Neural cell (in vitro differentiated cells): ENCODE measurements at regions not wholly inside any gene's neighbourhood (a gene's known extent, or its start where the extent isn't known, plus 50 kb on each side); places are given as distances from the start of the nearest gene placed in this dataset.
A peak's percentile ranks its signal among the peaks of the same experiment; 100 is the strongest.

Source experiments
- H2AFZ ChIP-seq: fragments of 200-600, 300-800 bp; sonication (generic), shearing (Covaris generic); 2 replicates; pipeline ENCODE4 v1.6.0; 2014; ENCODE audit warnings: low read depth, mild to moderate bottlenecking, antibody characterized with exemption, low read length, moderate library complexity
- H3F3A ChIP-seq: fragments of 200-600 bp; shearing (Covaris generic); 2 replicates; pipeline ENCODE4 v1.6.1; 2016; ENCODE audit warnings: mild to moderate bottlenecking, moderate library complexity, mixed read lengths, antibody characterized with exemption, low read length; ENCODE audit not compliant: insufficient read depth, poor library complexity, severe bottlenecking
- H3K27ac ChIP-seq: fragments of 200-600, 300-800 bp; sonication (generic), shearing (Covaris generic); 2 replicates; pipeline ENCODE4 v1.5.1; 2014; ENCODE audit warnings: mild to moderate bottlenecking, low read length, moderate library complexity
- H3K27me3 ChIP-seq: fragments of 300-800, 200-600 bp; sonication (generic), shearing (Covaris generic); 2 replicates; pipeline ENCODE4 v1.6.0; 2014; ENCODE audit warnings: mild to moderate bottlenecking, low read depth, low read length, moderate library complexity; ENCODE audit not compliant: insufficient read depth
- H3K36me3 ChIP-seq: fragments of 300-800, 200-600 bp; sonication (generic), shearing (Covaris generic); 2 replicates; pipeline ENCODE4 v1.5.1; 2014; ENCODE audit warnings: mild to moderate bottlenecking, antibody characterized with exemption, low read length, moderate library complexity; ENCODE audit not compliant: insufficient read depth
- H3K4me2 ChIP-seq: fragments of 300-800, 200-600 bp; sonication (generic), shearing (Covaris generic); 2 replicates; pipeline ENCODE4 v1.6.0; 2014; ENCODE audit warnings: mild to moderate bottlenecking, low read length
- H3K4me3 ChIP-seq: fragments of 300-800, 200-600 bp; sonication (generic), shearing (Covaris generic); 2 replicates; pipeline ENCODE4 v1.5.1; 2014; ENCODE audit warnings: mild to moderate bottlenecking, low read length, moderate library complexity
- H3K79me2 ChIP-seq: fragments of 200-600 bp; shearing (Covaris generic); replicated peaks from 2 replicates; pipeline ENCODE4 v1.6.0; 2014; ENCODE audit warnings: mild to moderate bottlenecking, low read length, moderate library complexity; ENCODE audit not compliant: insufficient read depth
- H3K9ac ChIP-seq: fragments of 300-800, 200-600 bp; sonication (generic), shearing (Covaris generic); 2 replicates; pipeline ENCODE4 v1.6.1; 2016; ENCODE audit warnings: mild to moderate bottlenecking, low read length, mixed read lengths
- H3K9me2 ChIP-seq: fragments of 200-600 bp; shearing (Covaris generic); 2 replicates; pipeline ENCODE4 v1.6.1; 2016; ENCODE audit warnings: mild to moderate bottlenecking, low read length, mixed read lengths; ENCODE audit not compliant: insufficient read depth
- H3K9me3 ChIP-seq: fragments of 200-600, 300-800 bp; sonication (generic), shearing (Covaris generic); 2 replicates; pipeline ENCODE4 v1.6.1; 2016; ENCODE audit warnings: mild to moderate bottlenecking, mixed run types, low read length, moderate library complexity, mixed read lengths
- H4K20me1 ChIP-seq: fragments of 200-600 bp; shearing (Covaris generic); 2 replicates; pipeline ENCODE4 v1.6.1; 2016; ENCODE audit warnings: mild to moderate bottlenecking, mixed run types; ENCODE audit not compliant: insufficient read depth
- CTCF ChIP-seq: fragments of 450-650 bp; IDR thresholded peaks from 2 replicates; pipeline ENCODE4 v1.5.1; 2014; ENCODE audit warnings: antibody characterized with exemption, mild to moderate bottlenecking, moderate library complexity; ENCODE audit not compliant: poor library complexity, severe bottlenecking
- EP300 ChIP-seq: fragments of 450-650 bp; conservative IDR thresholded peaks from 2 replicates; pipeline ENCODE4 v1.6.1; 2014; ENCODE audit warnings: antibody characterized with exemption, mild to moderate bottlenecking, moderate library complexity; ENCODE audit not compliant: poor library complexity, severe bottlenecking
- EZH2 ChIP-seq: fragments of 200-600, 300-800 bp; shearing (Covaris generic), sonication (generic); IDR thresholded peaks from 2 replicates; pipeline ENCODE4 v1.6.1; 2014; ENCODE audit warnings: antibody characterized with exemption, low read length, borderline replicate concordance, mild to moderate bottlenecking; ENCODE audit not compliant: insufficient read depth, poor library complexity, severe bottlenecking
- MXI1 ChIP-seq: fragments of 450-650 bp; conservative IDR thresholded peaks from 2 replicates; pipeline ENCODE4 v1.6.1; 2014; ENCODE audit warnings: antibody characterized with exemption, mild to moderate bottlenecking; ENCODE audit not compliant: poor library complexity, severe bottlenecking
- POLR2AphosphoS5 ChIP-seq: IDR thresholded peaks from 2 replicates; pipeline ENCODE4 v1.6.1; 2012
- RAD21 ChIP-seq: fragments of 450-650 bp; conservative IDR thresholded peaks from 2 replicates; pipeline ENCODE4 v1.6.1; 2014; ENCODE audit warnings: antibody characterized with exemption, mild to moderate bottlenecking, moderate library complexity
- REST ChIP-seq: IDR thresholded peaks from 2 replicates; pipeline ENCODE4 v1.6.1; 2012; ENCODE audit warnings: borderline replicate concordance
- SMC3 ChIP-seq: fragments of 450-650 bp; conservative IDR thresholded peaks from 2 replicates; pipeline ENCODE4 v1.6.1; 2014; ENCODE audit warnings: antibody characterized with exemption, mild to moderate bottlenecking, moderate library complexity; ENCODE audit not compliant: poor library complexity
- TAF1 ChIP-seq: IDR thresholded peaks from 2 replicates; pipeline ENCODE4 v1.6.1; 2012; ENCODE audit warnings: low read depth

GRCh38 chr5:18807256-18808149 lies 1173.2 kb downstream of the TAF11L14 start:
- Histone ChIP-seq H4K20me1 (no peaks in the 10 kb centered on the region), H2AFZ (no peak overlapping the region), H3K36me3 (no peaks in the 10 kb centered on the region), H3K4me3 (no peak overlapping the region), H3K27me3 (no peaks in the 10 kb centered on the region), H3K9me2 (no peaks in the 10 kb centered on the region), H3K79me2 (no peaks in the 10 kb centered on the region), H3K9me3 (no peaks in the 10 kb centered on the region), H3F3A (no peaks in the 10 kb centered on the region), H3K4me2 (no peak overlapping the region), H3K27ac (no peak overlapping the region), H3K9ac (no peak overlapping the region)
- no peak for TF ChIP-seq TAF1
- no peak for TF ChIP-seq CTCF
- TF ChIP-seq RAD21, result no peak
- no peak for TF ChIP-seq POLR2AphosphoS5
- no peak for TF ChIP-seq EZH2
- no peak for TF ChIP-seq EP300
- TF ChIP-seq MXI1, result no peak
- no peak for TF ChIP-seq REST
- TF ChIP-seq SMC3, result no peak

GRCh38 chr5:18811661-18812060 lies 1176.3 kb downstream of the CDH18 start:
- H3K36me3 ChIP-seq, result no peaks in the 10 kb centered on the region
- no peaks in the 10 kb centered on the region for H3K9me2 ChIP-seq
- no peak overlapping the region for H3K9ac ChIP-seq
- no peaks in the 10 kb centered on the region for H3K27me3 ChIP-seq
- H2AFZ ChIP-seq, result no peak overlapping the region
- no peaks in the 10 kb centered on the region for H3K9me3 ChIP-seq
- no peak overlapping the region for H3K4me2 ChIP-seq
- peak overlapping the region; percentile 30 for H3K4me3 ChIP-seq
- no peak for TF ChIP-seq SMC3
- TF ChIP-seq EP300, result peak; percentile 10
- no peak for TF ChIP-seq REST
- no peak for TF ChIP-seq CTCF
- TF ChIP-seq MXI1, result no peak
- no peaks in the 10 kb centered on the region for H3K79me2 ChIP-seq
- no peaks in the 10 kb centered on the region for H4K20me1 ChIP-seq
- no peak overlapping the region for H3K27ac ChIP-seq
- no peaks in the 10 kb centered on the region for H3F3A ChIP-seq
